Lower leg skin (tissue), 3 donors: ENCODE measurements at regions not wholly inside any gene's neighbourhood (a gene's known extent, or its start where the extent isn't known, plus 50 kb on each side); places are given as distances from the start of the nearest gene placed in this dataset.

Source experiments
- CTCF ChIP-seq, 3 donors: fragments of 450-650 bp; IDR thresholded peaks; one replicate each; pipeline ENCODE4 v1.5.1; 2016; ENCODE audit warnings: antibody characterized with exemption in 3 of 3, mild to moderate bottlenecking in 3 of 3, moderate library complexity in 2 of 3
- POLR2A ChIP-seq, 2 donors: fragments of 450-650 bp; IDR thresholded peaks; one replicate each; pipeline ENCODE4 v1.6.1; 2016 to 2017; ENCODE audit warnings: antibody characterized with exemption in 2 of 2, mild to moderate bottlenecking in 1 of 2, moderate library complexity in 1 of 2

GRCh38 chr1:194081444-194081843 lies 895.0 kb upstream of the B3GALT2 start:
- TF ChIP-seq CTCF (IDR thresholded peaks at IDR 0.05) (no peak), POLR2A (IDR thresholded peaks at IDR 0.05) (no peak)
